H9 (cell line): ENCODE measurements at regions not wholly inside any gene's neighbourhood (a gene's known extent, or its start where the extent isn't known, plus 50 kb on each side); places are given as distances from the start of the nearest gene placed in this dataset.

Experiments
- DNase-seq: peaks from one replicate; pipeline ENCODE4 v3.0.0-alpha.2; 2017
- H2AFZ ChIP-seq: one replicate; pipeline ENCODE4 v1.6.1; 2013; ENCODE audit warnings: mild to moderate bottlenecking, low read length, control low read depth, moderate library complexity
- H2AK5ac ChIP-seq: 2 replicates; pipeline ENCODE4 v1.6.1; 2013; ENCODE audit warnings: low read length, control low read depth, mixed read lengths; ENCODE audit not compliant: insufficient read length
- H2BK120ac ChIP-seq: one replicate; pipeline ENCODE4 v1.6.1; 2013; ENCODE audit warnings: low read depth, mild to moderate bottlenecking, low read length, control low read depth, inconsistent platforms; ENCODE audit not compliant: poor library complexity, severe bottlenecking
- H2BK12ac ChIP-seq: 2 replicates; pipeline ENCODE4 v1.6.1; 2013; ENCODE audit warnings: low read length, control low read depth, mixed read lengths, low read depth; ENCODE audit not compliant: insufficient read length
- H2BK15ac ChIP-seq: 2 replicates; pipeline ENCODE4 v1.6.1; 2013; ENCODE audit warnings: low read depth, low read length, control low read depth
- H2BK20ac ChIP-seq: one replicate; pipeline ENCODE4 v1.6.1; 2013; ENCODE audit warnings: low read depth, mild to moderate bottlenecking, low read length, control low read depth, inconsistent platforms; ENCODE audit not compliant: poor library complexity, severe bottlenecking
- H2BK5ac ChIP-seq: 2 replicates; pipeline ENCODE4 v1.6.1; 2013; ENCODE audit warnings: low read length, control low read depth, mixed read lengths; ENCODE audit not compliant: insufficient read length
- H3K14ac ChIP-seq: 2 replicates; pipeline ENCODE4 v1.6.1; 2013; ENCODE audit warnings: low read length, control low read depth; ENCODE audit not compliant: insufficient read depth
- H3K18ac ChIP-seq: 2 replicates; pipeline ENCODE4 v1.6.1; 2013; ENCODE audit warnings: low read depth, mild to moderate bottlenecking, mixed read lengths, low read length, control low read depth; ENCODE audit not compliant: insufficient read length
- H3K23ac ChIP-seq: 2 replicates; pipeline ENCODE4 v1.6.1; 2013; ENCODE audit warnings: low read length, control low read depth, mixed read lengths, low read depth; ENCODE audit not compliant: insufficient read length
- H3K23me2 ChIP-seq: 2 replicates; pipeline ENCODE4 v1.6.1; 2013; ENCODE audit warnings: low read depth, mild to moderate bottlenecking, mixed read lengths, low read length, control low read depth; ENCODE audit not compliant: insufficient read length, poor library complexity, severe bottlenecking
- H3K27ac ChIP-seq: 2 replicates; pipeline ENCODE4 v1.5.1; 2013; ENCODE audit warnings: low read length, control low read depth, mixed read lengths, low read depth; ENCODE audit not compliant: insufficient read length
- H3K27me3 ChIP-seq: 2 replicates; pipeline ENCODE4 v1.6.1; 2013; ENCODE audit warnings: low read length, control low read depth, inconsistent platforms; ENCODE audit not compliant: insufficient read depth
- H3K4ac ChIP-seq: 2 replicates; pipeline ENCODE4 v1.6.1; 2013; ENCODE audit warnings: low read depth, mild to moderate bottlenecking, control low read depth, inconsistent platforms, low read length, moderate library complexity
- H3K4me1 ChIP-seq: 2 replicates; pipeline ENCODE4 v1.6.1; 2013; ENCODE audit warnings: low read length, control low read depth, inconsistent platforms; ENCODE audit not compliant: insufficient read depth
- H3K4me2 ChIP-seq: 2 replicates; pipeline ENCODE4 v1.6.1; 2013; ENCODE audit warnings: low read length, control low read depth, mixed read lengths; ENCODE audit not compliant: insufficient read length, insufficient read depth
- H3K56ac ChIP-seq: 2 replicates; pipeline ENCODE4 v1.6.1; 2013; ENCODE audit warnings: low read depth, mild to moderate bottlenecking, mixed read lengths, low read length, control low read depth; ENCODE audit not compliant: insufficient read length
- H3K79me1 ChIP-seq: 2 replicates; pipeline ENCODE4 v1.6.1; 2013; ENCODE audit warnings: low read depth, mild to moderate bottlenecking, moderate library complexity, low read length, control low read depth, inconsistent platforms; ENCODE audit not compliant: insufficient read depth, poor library complexity, severe bottlenecking
- H3K79me2 ChIP-seq: 2 replicates; pipeline ENCODE4 v1.6.1; 2013; ENCODE audit warnings: low read length, control low read depth, inconsistent platforms; ENCODE audit not compliant: insufficient read depth
- H3K9ac ChIP-seq: 2 replicates; pipeline ENCODE4 v1.6.1; 2013; ENCODE audit warnings: low read length, control low read depth, mixed read lengths; ENCODE audit not compliant: insufficient read length; ENCODE audit errors: extremely low read depth
- H3K9me3 ChIP-seq: one replicate; pipeline ENCODE4 v1.6.1; 2013; ENCODE audit warnings: low read depth, low read length, inconsistent platforms; ENCODE audit not compliant: control insufficient read depth
- H3T11ph ChIP-seq: one replicate; pipeline ENCODE4 v1.6.1; 2013; ENCODE audit warnings: mild to moderate bottlenecking, low read length, control low read depth, inconsistent platforms
- H4K20me1 ChIP-seq: one replicate; pipeline ENCODE4 v1.6.1; 2013; ENCODE audit not compliant: control insufficient read depth, insufficient read length, insufficient read depth
- H4K5ac ChIP-seq: 2 replicates; pipeline ENCODE4 v1.6.1; 2013; ENCODE audit warnings: low read depth, mild to moderate bottlenecking, mixed read lengths, low read length, control low read depth; ENCODE audit not compliant: insufficient read length
- H4K8ac ChIP-seq: replicated peaks from 2 replicates; pipeline ENCODE4 v1.6.1; 2013; ENCODE audit warnings: low read length, control low read depth, mixed read lengths, low read depth; ENCODE audit not compliant: insufficient read length
- H4K91ac ChIP-seq: 2 replicates; pipeline ENCODE4 v1.6.1; 2013; ENCODE audit warnings: low read depth, mild to moderate bottlenecking, moderate library complexity, mixed read lengths, low read length, control low read depth; ENCODE audit not compliant: insufficient read length
- H3K27ac Mint-ChIP-seq, 3 experiments: 2 replicates in 2 of 3; 3 replicates in 1 of 3; pipeline ENCODE4 v1.8.0; 2020 to 2021; ENCODE audit warnings: mixed read lengths in 3 of 3, mild to moderate bottlenecking in 1 of 3, moderate library complexity in 1 of 3
- H3K27me3 Mint-ChIP-seq: 2 replicates; pipeline ENCODE4 v1.8.0; 2021; ENCODE audit warnings: low read depth, mild to moderate bottlenecking, moderate library complexity, mixed read lengths
- H3K36me3 Mint-ChIP-seq, 3 experiments: 2 replicates in 2 of 3; 3 replicates in 1 of 3; pipeline ENCODE4 v1.8.0; 2020 to 2021; ENCODE audit warnings: low read depth in 3 of 3, mixed read lengths in 3 of 3; ENCODE audit not compliant: insufficient read depth in 1 of 3
- H3K4me1 Mint-ChIP-seq, 2 experiments: 2 replicates each; pipeline ENCODE4 v1.8.0; 2020; ENCODE audit warnings: mixed read lengths in 2 of 2
- H3K4me3 Mint-ChIP-seq, 2 experiments: 2 replicates in 1 of 2; 3 replicates in 1 of 2; pipeline ENCODE4 v1.8.0; 2020 to 2021; ENCODE audit warnings: mild to moderate bottlenecking in 2 of 2, mixed read lengths in 2 of 2, moderate library complexity in 1 of 2
- H3K9me3 Mint-ChIP-seq, 2 experiments: 2 replicates in 1 of 2; 3 replicates in 1 of 2; pipeline ENCODE4 v1.8.0; 2020; ENCODE audit warnings: mild to moderate bottlenecking in 2 of 2, mixed read lengths in 2 of 2, moderate library complexity in 1 of 2
- WGBS: extraction: QIAGEN DNeasy Blood & Tissue Kit; methylation state at CpG from one replicate; pipeline ENCODE4 v1.1.7; 2013; ENCODE audit warnings: missing lambda C conversion rate, low lambda C conversion rate, mixed read lengths; ENCODE audit not compliant: insufficient read length; ENCODE audit errors: extremely low coverage; 5-methylcytosine and 5-hydroxymethylcytosine counted together
- TF ChIP-seq, protein P1 (sequence below): fragments of 200-600 bp; sonication (generic); conservative IDR thresholded peaks from 3 replicates; pipeline ENCODE4 v1.8.0; 2021; ENCODE audit warnings: antibody characterized with exemption, mild to moderate bottlenecking

DNA sequence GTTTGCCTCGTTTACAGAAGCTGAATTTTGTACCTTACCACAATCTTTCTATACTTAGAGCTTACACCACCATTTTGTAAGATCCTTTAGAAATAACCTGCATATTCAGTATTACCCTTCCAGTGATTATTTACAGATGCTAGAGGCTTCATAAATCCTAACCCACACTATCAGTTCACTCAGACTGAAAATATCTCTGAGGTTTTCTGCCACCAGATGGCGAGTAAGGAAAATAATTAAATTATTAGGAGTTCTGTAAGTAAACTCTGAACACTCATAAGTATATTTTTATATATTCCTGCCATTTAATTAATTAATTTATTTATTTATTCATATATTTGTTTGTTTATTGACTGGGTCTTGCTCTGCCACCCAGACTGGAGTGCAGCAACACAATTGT, 1635.2 kb downstream of the PLA2G4A start:
- H2BK20ac ChIP-seq = no peak overlapping the region
- H4K8ac ChIP-seq = no peak overlapping the region
- Mint-ChIP-seq H3K27me3 (no peaks in the 10 kb centered on the region), H3K4me1 (no peaks in the 10 kb centered on the region), H3K27ac (no peak overlapping the region), H3K36me3 (no peaks in the 10 kb centered on the region), H3K4me3 (no peak overlapping the region), H3K9me3 (no peaks in the 10 kb centered on the region; a peak in 1 of 5 replicates)
- H3K79me1 ChIP-seq = no peaks in the 10 kb centered on the region
- no peak for DNase-seq
- no peak overlapping the region for H2BK12ac ChIP-seq
- H4K20me1 ChIP-seq = no peaks in the 10 kb centered on the region
- no peak overlapping the region for H2BK120ac ChIP-seq
- no peaks in the 10 kb centered on the region for H3K23me2 ChIP-seq
- H3K27ac ChIP-seq = no peak overlapping the region
- H2BK5ac ChIP-seq = no peak overlapping the region
- no peak overlapping the region for H3K56ac ChIP-seq
- no peak overlapping the region for H3K4ac ChIP-seq
- H3K27me3 ChIP-seq = no peaks in the 10 kb centered on the region
- no peak overlapping the region for H3K14ac ChIP-seq
- no peaks in the 10 kb centered on the region for H3K79me2 ChIP-seq
- no peak overlapping the region for H2AK5ac ChIP-seq
- no peak overlapping the region for H2AFZ ChIP-seq
- H3K23ac ChIP-seq = no peak overlapping the region
- no peak overlapping the region for H3K4me2 ChIP-seq
- H2BK15ac ChIP-seq = no peak overlapping the region
- H3K9ac ChIP-seq = no peak overlapping the region
- no peak overlapping the region for H3T11ph ChIP-seq
- H3K9me3 ChIP-seq = no peaks in the 10 kb centered on the region
- TF ChIP-seq, protein P1, sequence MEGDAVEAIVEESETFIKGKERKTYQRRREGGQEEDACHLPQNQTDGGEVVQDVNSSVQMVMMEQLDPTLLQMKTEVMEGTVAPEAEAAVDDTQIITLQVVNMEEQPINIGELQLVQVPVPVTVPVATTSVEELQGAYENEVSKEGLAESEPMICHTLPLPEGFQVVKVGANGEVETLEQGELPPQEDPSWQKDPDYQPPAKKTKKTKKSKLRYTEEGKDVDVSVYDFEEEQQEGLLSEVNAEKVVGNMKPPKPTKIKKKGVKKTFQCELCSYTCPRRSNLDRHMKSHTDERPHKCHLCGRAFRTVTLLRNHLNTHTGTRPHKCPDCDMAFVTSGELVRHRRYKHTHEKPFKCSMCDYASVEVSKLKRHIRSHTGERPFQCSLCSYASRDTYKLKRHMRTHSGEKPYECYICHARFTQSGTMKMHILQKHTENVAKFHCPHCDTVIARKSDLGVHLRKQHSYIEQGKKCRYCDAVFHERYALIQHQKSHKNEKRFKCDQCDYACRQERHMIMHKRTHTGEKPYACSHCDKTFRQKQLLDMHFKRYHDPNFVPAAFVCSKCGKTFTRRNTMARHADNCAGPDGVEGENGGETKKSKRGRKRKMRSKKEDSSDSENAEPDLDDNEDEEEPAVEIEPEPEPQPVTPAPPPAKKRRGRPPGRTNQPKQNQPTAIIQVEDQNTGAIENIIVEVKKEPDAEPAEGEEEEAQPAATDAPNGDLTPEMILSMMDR = no peak; the same call in 2 of the 3 replicates
- WGBS = no CpG with 5 or more reads among the region's 2 CpGs
- H4K5ac ChIP-seq = no peak overlapping the region
- no peak overlapping the region for H3K18ac ChIP-seq
- no peaks in the 10 kb centered on the region for H3K4me1 ChIP-seq
- H4K91ac ChIP-seq = no peak overlapping the region
